ENCODE measurements at regions not wholly inside any gene's neighbourhood (a gene's known extent, or its start where the extent isn't known, plus 50 kb on each side); places are given as distances from the start of the nearest gene placed in this dataset.

- Histone ChIP-seq H3K9me3 (ENCODE audit: control insufficient read depth, insufficient read depth, low read length) (no peaks in the 10 kb centered on the region), H3K14ac (replicated peaks; ENCODE audit: low read depth, low read length) (no peak overlapping the region), H3K36me3 (ENCODE audit: control insufficient read depth, insufficient read depth, low read length) (no peaks in the 10 kb centered on the region), H3K27ac (ENCODE audit: insufficient read depth, low read length) (no peak overlapping the region), H4K20me1 (ENCODE audit: insufficient read depth, low read length) (no peaks in the 10 kb centered on the region), H3K27me3 (ENCODE audit: control insufficient read depth, insufficient read depth, low read length) (peaks cover 3% of the 10 kb centered on the region; the same call in 1 of the 2 replicates), H3K18ac (ENCODE audit: low read depth, low read length) (no peak overlapping the region), H3K4me3 (ENCODE audit: insufficient read depth, low read depth, low read length) (no peak overlapping the region), H3K9ac (ENCODE audit: low read depth, low read length) (no peak overlapping the region), H2AK9ac (replicated peaks; ENCODE audit: low read depth, low read length, poor library complexity) (no peak overlapping the region), H2AFZ (replicated peaks; ENCODE audit: low read length, poor library complexity) (no peak overlapping the region), H4K8ac (ENCODE audit: low read depth in 2 of 2, low read length in 2 of 2) (no peak overlapping the region), H2AK5ac (ENCODE audit: low read depth, low read length) (no peak overlapping the region), H3K23ac (ENCODE audit: low read depth, low read length) (no peak overlapping the region), H3K4ac (ENCODE audit: low read depth, low read length) (no peak overlapping the region), H3K79me1 (ENCODE audit: low read depth in 1 of 2, low read length in 2 of 2) (no peaks in the 10 kb centered on the region), H2BK20ac (ENCODE audit: low read depth, low read length) (no peak overlapping the region), H3K56ac (ENCODE audit: extremely low read depth, insufficient read depth, low read length) (no peak overlapping the region), H3K4me2 (ENCODE audit: low read depth, low read length) (no peak overlapping the region), H2BK5ac (ENCODE audit: low read depth, low read length, poor library complexity, severe bottlenecking) (no peak overlapping the region), H4K91ac (ENCODE audit: insufficient read depth, low read depth, low read length) (no peak overlapping the region), H3K4me1 (ENCODE audit: control insufficient read depth, insufficient read depth, low read length) (no peaks in the 10 kb centered on the region), H3K9me1 (ENCODE audit: insufficient read depth, low read length) (no peaks in the 10 kb centered on the region), H2BK15ac (ENCODE audit: low read depth, low read length) (no peak overlapping the region), H4K5ac (ENCODE audit: low read depth, low read length) (no peak overlapping the region), H2BK120ac (ENCODE audit: low read depth, low read length) (no peak overlapping the region)
- ChIA-PET CTCF (no interaction called here), POLR2A (ENCODE audit: unreplicated experiment) (no interaction called here)
- in situ Hi-C loops (cut with MboI; ENCODE audit: low sequenced_read_pairs) (no loop called here), intact Hi-C loops (cut with micrococcal nuclease) (no loop called here), dilution Hi-C loops (cut with HindIII; ENCODE audit: low sequenced_read_pairs, unreplicated experiment) (no loop called here)
- TF ChIP-seq RFX5 (IDR thresholded peaks at IDR 0.05; ENCODE audit: low read depth, low read length): no peak
- DNase-seq (no peak), ATAC-seq (ENCODE audit: low read depth) (no peak)
- BruUV-seq (replicated peaks): no TSS peak
- whole genome bisulfite sequencing, 2 experiments (ENCODE audit: extremely low coverage in 2 of 2, insufficient read length in 1 of 2): 82% methylated on average over 7 of the region's 17 CpGs; no CpG with 5 or more reads in 1 of the 2 experiments
These were observed 153.4 kb upstream of the TSHZ3 start for GRCh38 chr19:31502536-31503170.

Data from IMR-90 (cell line).